ES-I3 (cell line): ENCODE measurements at regions not wholly inside any gene's neighbourhood (a gene's known extent, or its start where the extent isn't known, plus 50 kb on each side); places are given as distances from the start of the nearest gene placed in this dataset.
"Not testable (repeated sequence)": the region's sequence is repeated elsewhere in the genome, so short reads cannot be mapped to it uniquely, and the experiment has no call there.

Source experiments
- H3K36me3 ChIP-seq: 2 replicates; pipeline ENCODE4 v1.6.1; 2013; ENCODE audit warnings: mild to moderate bottlenecking, low read length, control low read depth, moderate library complexity; ENCODE audit not compliant: insufficient read depth
- H3K4me1 ChIP-seq: 2 replicates; pipeline ENCODE4 v1.6.1; 2013; ENCODE audit warnings: mild to moderate bottlenecking, control low read depth, low read length; ENCODE audit not compliant: insufficient read depth
- H3K9ac ChIP-seq: 2 replicates; pipeline ENCODE4 v1.6.1; 2013; ENCODE audit warnings: low read depth, mild to moderate bottlenecking, low read length, moderate library complexity
- H3K9me3 ChIP-seq: 2 replicates; pipeline ENCODE4 v1.6.1; 2013; ENCODE audit warnings: mild to moderate bottlenecking, low read length, moderate library complexity; ENCODE audit not compliant: control insufficient read depth, insufficient read depth

GRCh38 chr19:29154163-29154562, 58.8 kb downstream of the UQCRFS1 start:
- Histone ChIP-seq H3K9ac (no peak overlapping the region), H3K36me3 (no peaks in the 10 kb centered on the region), H3K9me3 (no peaks in the 10 kb centered on the region; the same call in 1 of the 2 replicates), H3K4me1 (no peaks in the 10 kb centered on the region)

GRCh38 chr19:29145756-29146155, 67.2 kb downstream of the UQCRFS1 start:
- no peaks in the 10 kb centered on the region for H3K36me3 ChIP-seq
- H3K4me1 ChIP-seq: no peaks in the 10 kb centered on the region
- H3K9me3 ChIP-seq: no peaks in the 10 kb centered on the region
- H3K9ac ChIP-seq: no peak overlapping the region

- no peaks in the 10 kb centered on the region for H3K9me3 ChIP-seq
These were observed 69.8 kb downstream of the UQCRFS1 start for GRCh38 chr19:29143183-29143582.

GRCh38 chr19:29139227-29139626, 73.7 kb downstream of the UQCRFS1 start:
- Histone ChIP-seq H3K36me3 (no peaks in the 10 kb centered on the region), H3K9ac (no peak overlapping the region), H3K9me3 (no peaks in the 10 kb centered on the region), H3K4me1 (no peaks in the 10 kb centered on the region)

More at GRCh38 chr19:29143183-29143582, 69.8 kb downstream of the UQCRFS1 start:
- Histone ChIP-seq H3K4me1 (no peaks in the 10 kb centered on the region), H3K9ac (no peak overlapping the region), H3K36me3 (no peaks in the 10 kb centered on the region)

GRCh38 chr19:29138206-29138605, 74.7 kb downstream of the UQCRFS1 start:
- H3K9me3 ChIP-seq, H3K36me3 ChIP-seq, H3K9ac ChIP-seq, H3K4me1 ChIP-seq: not testable (repeated sequence)

GRCh38 chr19:29131456-29131855, 81.5 kb downstream of the UQCRFS1 start:
- H3K36me3 ChIP-seq: no peaks in the 10 kb centered on the region
- H3K4me1 ChIP-seq: no peaks in the 10 kb centered on the region
- H3K9me3 ChIP-seq: no peaks in the 10 kb centered on the region
- H3K9ac ChIP-seq: no peak overlapping the region

- no peaks in the 10 kb centered on the region for H3K36me3 ChIP-seq
- H3K9ac ChIP-seq: no peak overlapping the region
- no peaks in the 10 kb centered on the region for H3K9me3 ChIP-seq
- no peaks in the 10 kb centered on the region for H3K4me1 ChIP-seq
These were observed 83.8 kb downstream of the UQCRFS1 start for GRCh38 chr19:29129148-29129547.

GRCh38 chr19:29128203-29128602, 84.7 kb downstream of the UQCRFS1 start:
- Histone ChIP-seq H3K9ac (no peak overlapping the region), H3K36me3 (no peaks in the 10 kb centered on the region), H3K9me3 (no peaks in the 10 kb centered on the region), H3K4me1 (no peaks in the 10 kb centered on the region)

- Histone ChIP-seq H3K36me3 (no peaks in the 10 kb centered on the region), H3K9ac (no peak overlapping the region), H3K4me1 (no peaks in the 10 kb centered on the region), H3K9me3 (no peaks in the 10 kb centered on the region)
These were observed 90.8 kb downstream of the UQCRFS1 start for GRCh38 chr19:29122185-29122584.

GRCh38 chr19:29121684-29122083, 91.3 kb downstream of the UQCRFS1 start:
- no peaks in the 10 kb centered on the region for H3K9me3 ChIP-seq
- no peaks in the 10 kb centered on the region for H3K4me1 ChIP-seq
- no peak overlapping the region for H3K9ac ChIP-seq
- no peaks in the 10 kb centered on the region for H3K36me3 ChIP-seq

GRCh38 chr19:29120466-29120865, 92.5 kb downstream of the UQCRFS1 start:
- H3K9me3 ChIP-seq: no peaks in the 10 kb centered on the region
- H3K9ac ChIP-seq: no peak overlapping the region
- H3K4me1 ChIP-seq: no peaks in the 10 kb centered on the region
- H3K36me3 ChIP-seq: no peaks in the 10 kb centered on the region

- H3K9ac ChIP-seq: no peak overlapping the region
- no peaks in the 10 kb centered on the region for H3K36me3 ChIP-seq
- H3K9me3 ChIP-seq: no peaks in the 10 kb centered on the region
These were observed 93.4 kb downstream of the UQCRFS1 start for GRCh38 chr19:29119590-29119989.

GRCh38 chr19:29118389-29118788, 94.6 kb downstream of the UQCRFS1 start:
- H3K9ac ChIP-seq: no peak overlapping the region
- H3K4me1 ChIP-seq: no peaks in the 10 kb centered on the region
- H3K36me3 ChIP-seq: no peaks in the 10 kb centered on the region
- no peaks in the 10 kb centered on the region for H3K9me3 ChIP-seq

More at GRCh38 chr19:29119590-29119989, 93.4 kb downstream of the UQCRFS1 start:
- no peaks in the 10 kb centered on the region for H3K4me1 ChIP-seq

- H3K9ac ChIP-seq: no peak overlapping the region
- no peaks in the 10 kb centered on the region for H3K9me3 ChIP-seq
- H3K4me1 ChIP-seq: no peaks in the 10 kb centered on the region
- no peaks in the 10 kb centered on the region for H3K36me3 ChIP-seq
These were observed 95.0 kb downstream of the UQCRFS1 start for GRCh38 chr19:29117926-29118325.

GRCh38 chr19:29115181-29115580, 97.8 kb downstream of the UQCRFS1 start:
- no peak overlapping the region for H3K9ac ChIP-seq
- no peaks in the 10 kb centered on the region for H3K4me1 ChIP-seq
- H3K36me3 ChIP-seq: no peaks in the 10 kb centered on the region
- no peaks in the 10 kb centered on the region for H3K9me3 ChIP-seq

- Histone ChIP-seq H3K9ac (no peak overlapping the region), H3K9me3 (no peaks in the 10 kb centered on the region), H3K36me3 (no peaks in the 10 kb centered on the region), H3K4me1 (no peaks in the 10 kb centered on the region)
These were observed 99.1 kb downstream of the UQCRFS1 start for GRCh38 chr19:29113838-29114237.
